Ureter (tissue), 1 donor: ENCODE measurements at regions not wholly inside any gene's neighbourhood (a gene's known extent, or its start where the extent isn't known, plus 50 kb on each side); places are given as distances from the start of the nearest gene placed in this dataset.

ENCODE experiments used
- DNase-seq: peaks from one replicate; pipeline ENCODE4 v3.0.0-alpha.2; 2020; ENCODE audit warnings: low spot score
- donor health status: DM: yes; HTN: yes; CAD: no.

GRCh38 chr9:20117482-20117881 is 328.6 kb upstream of the SLC24A2 start:
- no peak for DNase-seq

GRCh38 chr9:20114974-20115373 is 326.1 kb upstream of the SLC24A2 start:
- no peak for DNase-seq

- DNase-seq: no peak
Observed at GRCh38 chr9:20112205-20112783, 323.5 kb upstream of the SLC24A2 start.

GRCh38 chr9:20111173-20111843 is 322.5 kb upstream of the SLC24A2 start:
- DNase-seq: no peak

DNA sequence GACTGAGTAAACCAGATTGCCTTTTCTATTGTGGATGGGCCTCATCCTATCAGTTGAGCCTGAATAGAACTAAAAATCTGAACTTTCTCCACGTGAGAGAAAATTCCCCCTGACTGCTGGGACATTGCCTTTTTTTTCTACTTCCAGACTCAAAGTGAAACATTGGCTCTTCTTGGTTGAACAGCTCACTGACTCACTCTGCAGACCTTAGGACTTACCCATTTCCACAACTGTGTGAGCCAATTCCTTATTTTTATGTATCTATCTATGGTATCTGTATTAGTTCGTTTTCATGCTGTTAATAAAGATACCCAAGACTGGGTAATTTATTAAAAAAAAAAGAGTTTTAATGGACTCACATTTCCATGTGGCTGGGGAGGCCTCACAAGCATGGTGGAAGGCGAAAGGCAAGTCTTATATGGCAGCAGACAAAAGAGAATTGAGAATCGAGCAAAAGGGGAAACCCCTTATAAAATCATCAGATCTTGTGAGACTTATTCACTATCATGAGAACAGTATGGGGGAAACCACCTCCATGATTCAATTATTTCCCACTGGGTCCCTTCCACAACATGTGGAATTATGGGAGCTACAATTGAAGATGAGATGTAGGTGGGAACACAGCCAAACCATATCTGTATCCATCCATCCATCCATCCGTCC is 306.7 kb upstream of the SLC24A2 start:
- no peak for DNase-seq

- DNase-seq: no peak
Observed at GRCh38 chr9:20092561-20092960, 303.7 kb upstream of the SLC24A2 start.

DNA sequence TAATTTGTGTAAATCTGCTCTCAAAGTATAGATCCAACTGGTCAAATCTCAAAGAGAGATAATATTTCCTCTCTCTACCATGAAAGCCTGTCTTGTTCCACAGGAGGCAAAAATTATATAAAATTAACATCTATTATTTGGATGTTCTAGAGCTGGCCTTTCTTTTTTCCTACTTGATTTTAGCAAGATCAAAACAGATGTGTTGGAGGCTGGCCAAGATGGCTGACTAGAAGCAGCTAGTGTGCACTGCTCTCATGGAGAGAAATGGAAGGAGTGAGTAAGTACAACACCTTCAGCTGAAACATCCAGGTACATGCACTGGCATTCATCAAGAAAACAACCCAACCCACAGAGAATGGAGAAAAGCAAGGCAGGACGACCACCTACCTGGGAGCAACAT is 298.6 kb upstream of the SLC24A2 start:
- DNase-seq: no peak

GRCh38 chr9:20085842-20086241 is 297.0 kb upstream of the SLC24A2 start:
- no peak for DNase-seq

DNA sequence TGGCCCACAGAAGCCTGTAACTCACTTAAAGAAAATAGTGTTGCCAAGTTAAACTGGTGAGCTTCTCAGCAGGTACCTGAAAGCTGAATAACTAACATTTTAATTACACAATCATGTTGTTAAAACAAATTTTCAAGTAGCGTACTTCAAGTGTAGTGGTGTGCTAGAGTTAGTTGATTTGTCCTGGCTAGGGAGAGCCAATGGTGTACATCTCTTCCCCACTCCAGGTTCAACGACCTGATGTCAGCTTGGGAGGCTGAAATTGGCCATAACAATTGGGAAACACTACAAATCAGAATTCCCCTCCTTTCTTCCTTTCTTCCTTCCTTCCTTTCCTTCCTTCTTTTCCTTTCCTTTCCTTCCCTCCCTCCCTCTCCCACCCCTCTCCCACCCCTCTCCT is 295.3 kb upstream of the SLC24A2 start:
- no peak for DNase-seq

DNA sequence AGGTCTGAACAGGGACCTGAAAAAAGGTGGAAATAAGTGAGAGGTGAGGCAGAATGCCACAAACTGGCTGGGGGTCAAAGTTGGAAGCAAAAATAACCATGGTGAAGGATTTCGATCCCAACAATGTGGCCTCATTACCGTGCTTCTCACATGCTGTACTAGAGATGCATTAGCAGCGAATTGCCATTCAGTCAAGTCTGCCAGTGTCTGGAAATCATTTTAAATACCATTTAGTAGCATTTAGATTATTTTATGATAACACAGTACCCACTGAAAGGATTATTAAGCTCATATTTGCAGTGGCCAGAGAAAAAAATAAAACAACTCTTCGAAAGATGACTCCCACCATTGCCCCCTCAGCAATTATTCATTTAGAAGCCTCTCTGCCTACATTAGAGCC is 294.6 kb upstream of the SLC24A2 start:
- DNase-seq: no peak

GRCh38 chr9:20082831-20083230 is 294.0 kb upstream of the SLC24A2 start:
- DNase-seq: no peak

GRCh38 chr9:20082406-20082805 is 293.6 kb upstream of the SLC24A2 start:
- no peak for DNase-seq

- no peak for DNase-seq
Observed at GRCh38 chr9:20078246-20078645, 289.4 kb upstream of the SLC24A2 start.

- no peak for DNase-seq
Observed at GRCh38 chr9:20074291-20074690, 285.5 kb upstream of the SLC24A2 start.

GRCh38 chr9:20070336-20070735 is 281.5 kb upstream of the SLC24A2 start:
- no peak for DNase-seq

DNA sequence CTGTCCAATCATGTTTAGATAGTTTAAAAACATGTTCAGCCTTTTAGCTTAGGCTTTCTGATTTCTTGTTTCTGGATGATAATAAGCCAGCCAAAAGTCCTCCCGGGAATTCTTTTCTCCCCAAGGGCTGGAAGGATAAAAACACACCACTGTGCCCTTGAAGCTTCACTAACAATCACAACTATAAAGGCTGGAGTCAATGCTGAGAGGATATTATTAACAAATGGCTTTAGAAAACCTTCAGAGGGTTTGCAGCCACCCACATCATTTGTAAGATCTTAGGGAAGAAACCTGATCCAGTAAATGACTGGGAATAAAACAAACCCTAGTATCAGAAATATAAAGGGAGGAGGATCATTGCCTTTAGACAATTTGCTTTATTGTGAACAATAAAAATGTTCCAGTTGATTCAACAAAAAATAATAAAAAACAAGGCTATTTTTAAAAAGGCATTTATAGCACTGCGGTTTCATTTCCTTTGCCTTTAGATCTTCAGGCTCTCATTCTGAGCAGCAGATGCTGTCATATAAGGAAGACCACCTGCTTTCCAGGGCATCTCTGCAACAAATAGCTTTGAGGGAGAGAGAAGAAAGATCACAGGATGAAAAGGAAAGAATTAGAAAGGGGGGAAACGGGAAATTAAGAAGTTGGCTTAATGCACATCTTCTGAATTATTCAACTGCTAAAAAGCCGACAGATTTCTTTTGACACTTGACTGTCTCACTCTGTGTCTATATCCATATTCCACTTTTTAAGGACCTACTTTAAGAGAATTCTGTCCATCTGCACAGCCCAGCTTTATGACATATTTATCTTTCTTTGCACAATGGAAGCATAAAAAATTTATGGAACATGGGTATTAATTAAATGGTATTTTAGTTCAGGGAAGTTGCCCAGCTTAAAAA is 277.2 kb upstream of the SLC24A2 start:
- DNase-seq: no peak

- no peak for DNase-seq
Observed at GRCh38 chr9:20065046-20065445, 276.2 kb upstream of the SLC24A2 start.

DNA sequence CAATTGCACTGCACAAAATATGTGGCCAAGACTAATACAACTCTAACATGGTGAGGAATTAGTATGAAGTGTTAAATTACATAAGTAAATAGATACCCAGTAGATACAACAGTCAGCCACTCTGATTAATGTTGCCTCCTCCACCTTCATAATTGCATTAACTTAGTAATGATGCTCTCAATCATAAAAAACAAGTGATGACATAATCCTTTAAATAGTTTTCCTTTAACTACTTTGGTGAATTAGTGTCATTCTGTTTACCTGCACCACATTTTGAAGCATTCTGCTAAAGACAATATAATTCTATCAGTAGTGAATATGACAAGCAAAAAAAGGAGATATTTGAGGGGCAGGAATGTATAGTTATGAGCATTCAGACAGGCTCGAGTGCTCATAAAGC is 265.9 kb upstream of the SLC24A2 start:
- DNase-seq: no peak

- DNase-seq: no peak
Observed at GRCh38 chr9:20048985-20049384, 260.1 kb upstream of the SLC24A2 start.

GRCh38 chr9:20048437-20048836 is 259.6 kb upstream of the SLC24A2 start:
- no peak for DNase-seq

GRCh38 chr9:20044686-20045085 is 255.8 kb upstream of the SLC24A2 start:
- DNase-seq: no peak

DNA sequence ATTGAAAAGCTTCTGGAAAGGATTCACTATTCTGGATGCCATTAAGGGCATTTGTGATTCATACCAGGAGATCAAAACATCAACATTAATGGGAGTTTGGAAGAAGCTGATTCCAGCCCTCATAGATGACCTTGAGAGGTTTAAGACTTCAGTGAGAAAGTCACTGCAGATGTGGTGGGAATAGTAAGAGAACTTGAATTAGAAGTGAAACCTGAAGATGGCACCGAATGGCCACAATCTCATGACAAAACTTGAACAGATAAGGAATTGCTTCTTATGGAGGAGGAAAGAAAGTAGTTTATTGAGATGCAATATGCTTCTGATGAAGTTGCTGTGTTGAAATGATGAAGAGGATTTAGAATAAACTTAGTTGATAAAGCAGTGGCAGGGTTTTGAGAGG is 254.6 kb upstream of the SLC24A2 start:
- no peak for DNase-seq
